Rectal smooth muscle tissue (tissue), 1 donor: ENCODE measurements at regions not wholly inside any gene's neighbourhood (a gene's known extent, or its start where the extent isn't known, plus 50 kb on each side); places are given as distances from the start of the nearest gene placed in this dataset.

Source experiments
- H3K27ac ChIP-seq: one replicate; pipeline ENCODE4 v1.7.0; 2013; ENCODE audit warnings: low read depth, low read length, inconsistent platforms
- H3K27me3 ChIP-seq: one replicate; pipeline ENCODE4 v1.7.0; 2013; ENCODE audit warnings: low read length; ENCODE audit not compliant: control insufficient read depth, insufficient read depth
- H3K36me3 ChIP-seq: one replicate; pipeline ENCODE4 v1.7.0; 2013; ENCODE audit warnings: low read length; ENCODE audit not compliant: control insufficient read depth, insufficient read depth
- H3K4me1 ChIP-seq: one replicate; pipeline ENCODE4 v1.7.0; 2013; ENCODE audit warnings: low read length; ENCODE audit not compliant: control insufficient read depth, insufficient read depth
- H3K4me3 ChIP-seq: one replicate; pipeline ENCODE4 v1.7.0; 2013; ENCODE audit warnings: low read length
- H3K9ac ChIP-seq: one replicate; pipeline ENCODE4 v1.7.0; 2013; ENCODE audit warnings: low read length

- Histone ChIP-seq H3K27me3 (no peaks in the 10 kb centered on the region), H3K4me1 (no peaks in the 10 kb centered on the region), H3K9ac (no peak overlapping the region), H3K27ac (no peak overlapping the region), H3K36me3 (no peaks in the 10 kb centered on the region), H3K4me3 (no peak overlapping the region)
These were observed 616.7 kb upstream of the SUCLG2 start for GRCh38 chr3:68271145-68271544.

- Histone ChIP-seq H3K4me3 (no peak overlapping the region), H3K4me1 (no peaks in the 10 kb centered on the region), H3K36me3 (no peaks in the 10 kb centered on the region), H3K27ac (no peak overlapping the region), H3K27me3 (no peaks in the 10 kb centered on the region), H3K9ac (no peak overlapping the region)
These were observed 602.3 kb upstream of the SUCLG2 start for GRCh38 chr3:68256635-68257223.

- no peaks in the 10 kb centered on the region for H3K36me3 ChIP-seq
- H3K27ac ChIP-seq = no peak overlapping the region
- H3K27me3 ChIP-seq = no peaks in the 10 kb centered on the region
- H3K9ac ChIP-seq = no peak overlapping the region
- no peak overlapping the region for H3K4me3 ChIP-seq
- H3K4me1 ChIP-seq = no peaks in the 10 kb centered on the region
These were observed 594.9 kb upstream of the SUCLG2 start for GRCh38 chr3:68249265-68249664.

- Histone ChIP-seq H3K36me3 (no peaks in the 10 kb centered on the region), H3K27me3 (no peaks in the 10 kb centered on the region), H3K4me3 (no peak overlapping the region), H3K4me1 (no peaks in the 10 kb centered on the region), H3K27ac (no peak overlapping the region), H3K9ac (no peak overlapping the region)
These were observed 588.2 kb upstream of the SUCLG2 start for GRCh38 chr3:68242606-68243005.

- H3K4me3 ChIP-seq = no peak overlapping the region
- H3K4me1 ChIP-seq = no peaks in the 10 kb centered on the region
- no peaks in the 10 kb centered on the region for H3K36me3 ChIP-seq
- no peaks in the 10 kb centered on the region for H3K27me3 ChIP-seq
- H3K27ac ChIP-seq = no peak overlapping the region
- no peak overlapping the region for H3K9ac ChIP-seq
These were observed 585.1 kb upstream of the SUCLG2 start for GRCh38 chr3:68239542-68239941.

- Histone ChIP-seq H3K4me1 (no peaks in the 10 kb centered on the region), H3K27ac (no peak overlapping the region), H3K27me3 (no peaks in the 10 kb centered on the region), H3K4me3 (no peak overlapping the region), H3K9ac (no peak overlapping the region), H3K36me3 (no peaks in the 10 kb centered on the region)
These were observed 579.8 kb upstream of the SUCLG2 start for GRCh38 chr3:68234076-68234780.

- H3K27ac ChIP-seq = no peak overlapping the region
- no peaks in the 10 kb centered on the region for H3K27me3 ChIP-seq
- no peaks in the 10 kb centered on the region for H3K4me1 ChIP-seq
- H3K36me3 ChIP-seq = no peaks in the 10 kb centered on the region
- H3K4me3 ChIP-seq = no peak overlapping the region
- no peak overlapping the region for H3K9ac ChIP-seq
These were observed 574.4 kb upstream of the SUCLG2 start for GRCh38 chr3:68228856-68229255.

- Histone ChIP-seq H3K4me1 (no peaks in the 10 kb centered on the region), H3K27me3 (no peaks in the 10 kb centered on the region), H3K4me3 (no peak overlapping the region), H3K27ac (no peak overlapping the region), H3K9ac (no peak overlapping the region), H3K36me3 (no peaks in the 10 kb centered on the region)
These were observed 566.4 kb upstream of the SUCLG2 start for GRCh38 chr3:68220832-68221231.

GRCh38 chr3:68211637-68212036, 557.2 kb upstream of the SUCLG2 start:
- Histone ChIP-seq H3K27me3 (no peaks in the 10 kb centered on the region), H3K4me3 (no peak overlapping the region), H3K36me3 (no peaks in the 10 kb centered on the region), H3K4me1 (no peaks in the 10 kb centered on the region), H3K27ac (no peak overlapping the region), H3K9ac (no peak overlapping the region)

- H3K4me3 ChIP-seq = no peak overlapping the region
- H3K27ac ChIP-seq = no peak overlapping the region
- no peaks in the 10 kb centered on the region for H3K27me3 ChIP-seq
- H3K4me1 ChIP-seq = no peaks in the 10 kb centered on the region
- no peaks in the 10 kb centered on the region for H3K36me3 ChIP-seq
- H3K9ac ChIP-seq = no peak overlapping the region
These were observed 556.2 kb upstream of the SUCLG2 start for GRCh38 chr3:68210635-68211034.

GRCh38 chr3:68207327-68207726, 552.9 kb upstream of the SUCLG2 start:
- Histone ChIP-seq H3K36me3 (no peaks in the 10 kb centered on the region), H3K27ac (no peak overlapping the region), H3K4me1 (no peaks in the 10 kb centered on the region), H3K27me3 (no peaks in the 10 kb centered on the region), H3K9ac (no peak overlapping the region), H3K4me3 (no peak overlapping the region)

- Histone ChIP-seq H3K27me3 (no peaks in the 10 kb centered on the region), H3K4me1 (no peaks in the 10 kb centered on the region), H3K9ac (no peak overlapping the region), H3K36me3 (no peaks in the 10 kb centered on the region), H3K27ac (no peak overlapping the region), H3K4me3 (no peak overlapping the region)
These were observed 552.2 kb upstream of the SUCLG2 start for GRCh38 chr3:68206524-68207117.

GRCh38 chr3:68186733-68187132, 532.3 kb upstream of the SUCLG2 start:
- Histone ChIP-seq H3K36me3 (no peaks in the 10 kb centered on the region), H3K9ac (no peak overlapping the region), H3K4me3 (no peak overlapping the region), H3K27ac (no peak overlapping the region), H3K4me1 (no peaks in the 10 kb centered on the region), H3K27me3 (no peaks in the 10 kb centered on the region)
